ENCODE measurements at regions not wholly inside any gene's neighbourhood (a gene's known extent, or its start where the extent isn't known, plus 50 kb on each side); places are given as distances from the start of the nearest gene placed in this dataset.

DNA sequence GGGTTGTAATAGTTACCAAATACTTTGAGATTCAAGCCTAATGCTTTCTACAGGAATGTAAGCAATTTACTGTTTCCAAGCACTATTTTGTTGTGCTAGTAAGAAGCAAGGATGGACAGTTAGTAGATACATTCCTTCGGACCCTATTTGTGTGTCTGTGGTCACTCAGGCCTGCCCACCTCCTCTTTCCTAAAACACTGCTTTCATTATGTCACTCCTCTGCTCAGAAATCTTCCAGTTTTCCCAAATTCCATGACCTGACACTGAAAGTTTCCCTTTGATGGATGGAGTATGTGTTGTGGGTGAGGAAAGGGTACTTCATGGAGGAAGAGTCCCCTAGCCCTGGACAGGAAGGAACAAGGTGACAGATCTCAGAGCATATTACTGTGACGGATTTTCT lies 141.1 kb downstream of the DISP1 start:
- TF ChIP-seq EZH2 (IDR thresholded peaks at IDR 0.05; ENCODE audit: borderline replicate concordance, low read depth, low read length): no peak
- TF ChIP-seq ZKSCAN1 (IDR thresholded peaks at IDR 0.05; ENCODE audit: low read depth, low read length): no peak
